ENCODE measurements at regions not wholly inside any gene's neighbourhood (a gene's known extent, or its start where the extent isn't known, plus 50 kb on each side); places are given as distances from the start of the nearest gene placed in this dataset.
"Not testable (repeated sequence)": the region's sequence is repeated elsewhere in the genome, so short reads cannot be mapped to it uniquely, and the experiment has no call there.

- no peak for DNase-seq
These were observed 165.2 kb downstream of the TRIB2 start for GRCh38 chr2:12881952-12882351.

- no peak for DNase-seq
These were observed 165.7 kb downstream of the TRIB2 start for GRCh38 chr2:12882393-12882792.

- no peak for DNase-seq
These were observed 167.2 kb downstream of the TRIB2 start for GRCh38 chr2:12883906-12884305.

DNA sequence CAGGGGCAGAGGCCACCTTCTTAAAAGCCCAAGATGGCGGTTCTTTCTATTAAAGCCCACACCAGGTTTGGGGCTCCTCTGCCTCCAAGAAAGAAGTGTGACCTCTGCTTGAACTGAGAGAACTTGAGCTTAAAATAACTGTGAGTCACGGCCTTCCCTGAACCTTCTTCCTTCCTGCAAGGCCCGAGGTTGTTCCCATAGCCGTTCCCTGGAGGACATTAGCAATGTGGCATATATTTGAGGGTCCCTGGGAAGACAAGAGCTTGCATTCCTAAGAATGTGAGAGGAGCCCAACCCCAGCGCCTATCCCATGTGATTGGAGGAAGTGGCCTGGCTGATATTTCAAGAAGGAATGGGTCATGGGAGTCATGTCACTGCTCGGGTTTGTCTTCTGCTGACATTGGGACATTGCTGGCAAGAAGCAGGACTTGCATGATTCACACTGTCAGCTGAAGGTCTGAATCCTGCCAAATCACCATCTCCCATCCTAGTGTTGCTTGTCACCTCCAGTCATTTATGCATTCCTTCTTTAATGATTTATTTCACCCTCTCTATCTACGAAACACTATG is 168.1 kb downstream of the TRIB2 start:
- no peak for DNase-seq

GRCh38 chr2:12890066-12890465 is 173.3 kb downstream of the TRIB2 start:
- no peak for DNase-seq

DNA sequence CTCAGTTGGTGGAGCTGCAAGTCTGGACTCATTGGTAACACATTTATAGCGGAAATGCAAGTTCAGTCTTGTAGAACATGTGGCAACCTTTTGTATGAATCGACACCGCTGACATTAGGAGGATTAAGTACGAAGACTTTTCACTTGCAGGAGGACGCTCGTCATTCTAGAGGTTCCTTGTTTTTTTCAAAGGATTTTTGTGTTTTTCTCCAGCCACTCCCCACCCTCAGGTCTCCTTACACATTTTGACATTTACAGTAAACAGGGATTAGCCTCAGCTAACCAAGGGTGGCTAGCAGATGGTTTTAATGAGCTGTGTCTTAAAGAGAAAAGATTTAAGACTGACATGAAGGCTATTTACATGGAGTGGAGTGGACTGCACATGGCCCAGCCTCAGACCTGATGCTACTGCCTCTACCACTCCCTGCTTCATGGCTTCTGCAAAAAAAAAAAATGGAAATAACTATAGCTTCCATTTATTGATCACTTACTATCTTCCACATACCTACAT is 173.8 kb downstream of the TRIB2 start:
- no peak for DNase-seq

DNA sequence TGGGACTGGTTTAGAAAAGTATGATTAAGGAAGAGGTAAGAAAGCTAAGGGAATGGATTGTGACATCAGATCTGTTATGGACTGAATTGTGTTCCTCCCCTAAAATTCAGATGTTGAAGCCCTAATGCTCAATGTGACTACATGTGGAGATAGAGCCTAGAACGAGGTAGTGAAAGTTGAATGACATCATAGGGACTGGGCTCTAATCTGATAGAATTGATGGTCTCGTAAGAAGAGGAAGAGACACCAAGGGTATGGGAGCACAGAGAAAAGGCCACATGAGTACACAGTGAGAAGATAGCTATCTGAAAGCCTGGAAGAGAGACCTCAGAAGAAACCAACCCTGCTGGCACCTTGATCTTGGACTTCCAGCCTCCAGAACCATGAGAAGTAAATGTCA is 178.3 kb downstream of the TRIB2 start:
- DNase-seq: no peak

DNA sequence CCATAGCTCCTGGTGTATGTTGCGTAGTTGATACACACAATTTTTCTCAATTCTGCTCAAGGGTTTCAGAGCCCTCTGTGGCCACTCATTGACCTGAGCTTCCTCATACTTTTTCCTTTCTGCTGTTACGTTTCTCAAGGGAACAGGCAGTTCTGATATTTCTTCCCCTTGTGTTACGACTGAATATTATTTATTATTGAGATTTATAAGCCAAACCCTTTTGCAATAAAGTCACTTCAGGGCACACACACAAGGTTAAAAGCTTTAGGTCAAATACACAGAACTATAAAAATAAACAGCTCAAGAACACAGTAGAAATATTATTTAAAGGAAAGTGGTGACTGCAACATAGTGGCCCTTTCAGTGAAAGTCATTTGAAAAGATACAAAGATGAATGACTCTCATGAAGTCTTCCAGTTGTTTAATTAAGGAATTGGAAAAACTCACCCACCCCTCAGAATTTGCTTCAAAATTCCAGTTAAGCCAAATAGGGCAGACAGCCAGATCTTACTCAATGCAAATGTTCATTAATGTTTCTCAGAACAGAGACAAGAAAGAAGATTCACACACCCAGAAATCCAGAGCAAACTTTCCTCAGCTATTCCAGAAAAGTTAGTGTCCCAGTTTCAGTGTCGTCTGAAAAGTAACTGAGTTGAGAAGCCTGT is 179.7 kb downstream of the TRIB2 start:
- DNase-seq: no peak

DNA sequence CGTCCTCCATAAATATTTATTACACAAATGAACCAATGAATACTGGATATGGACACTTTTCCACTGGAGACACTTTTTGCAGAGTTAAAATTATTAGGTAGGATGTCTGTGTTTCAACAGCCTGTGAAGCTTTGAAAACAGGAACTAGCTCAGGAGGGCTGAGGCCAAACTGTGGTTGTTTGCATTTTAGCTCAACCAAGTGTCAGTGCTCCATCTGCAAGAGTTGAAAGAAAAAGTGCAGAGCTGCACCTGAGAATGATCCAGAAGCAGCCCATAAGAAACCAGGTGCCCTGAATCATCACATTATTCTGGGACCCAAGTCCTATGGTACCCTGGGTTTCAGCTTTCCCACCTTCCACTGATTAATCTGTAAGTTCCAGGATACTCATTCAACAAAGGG is 180.4 kb downstream of the TRIB2 start:
- DNase-seq: no peak

- no peak for DNase-seq
These were observed 186.5 kb downstream of the TRIB2 start for GRCh38 chr2:12903272-12903671.

GRCh38 chr2:12910431-12910830 is 193.7 kb downstream of the TRIB2 start:
- DNase-seq: no peak

- DNase-seq: no peak
These were observed 199.1 kb downstream of the TRIB2 start for GRCh38 chr2:12915787-12916186.

- DNase-seq: no peak
These were observed 201.6 kb downstream of the TRIB2 start for GRCh38 chr2:12918138-12918834.

DNA sequence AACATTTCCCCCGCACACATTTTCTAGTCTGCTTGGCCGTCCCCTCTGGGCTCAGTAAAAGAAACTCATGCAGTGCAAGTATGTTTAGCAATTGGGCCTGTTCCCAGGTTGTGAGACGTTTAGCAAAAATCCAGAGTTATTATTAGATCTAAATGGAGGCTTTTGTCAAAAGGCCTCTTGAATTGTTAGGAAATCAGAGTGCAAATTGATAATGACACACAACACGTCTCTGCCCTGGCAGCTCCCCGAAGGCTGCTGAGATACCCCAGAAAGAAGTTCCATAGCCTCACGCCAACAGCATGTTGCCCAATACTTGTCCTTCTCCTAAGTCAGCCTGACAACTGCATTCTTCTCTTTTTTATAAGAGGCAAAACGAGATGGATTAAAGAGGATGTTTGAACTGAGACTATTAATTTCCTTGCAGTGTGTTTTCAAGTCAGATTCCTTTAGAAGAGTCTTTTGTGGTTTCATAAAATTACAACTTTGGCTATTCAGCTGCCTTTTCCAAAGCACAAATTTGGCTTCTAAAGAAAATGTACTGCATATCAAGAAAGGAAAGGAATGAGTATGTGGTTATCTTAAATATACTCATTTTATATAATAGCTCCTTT is 202.2 kb downstream of the TRIB2 start:
- no peak for DNase-seq

- DNase-seq: no peak
These were observed 204.6 kb downstream of the TRIB2 start for GRCh38 chr2:12921321-12921720.

GRCh38 chr2:12923907-12924610 is 207.3 kb downstream of the TRIB2 start:
- DNase-seq: no peak

DNA sequence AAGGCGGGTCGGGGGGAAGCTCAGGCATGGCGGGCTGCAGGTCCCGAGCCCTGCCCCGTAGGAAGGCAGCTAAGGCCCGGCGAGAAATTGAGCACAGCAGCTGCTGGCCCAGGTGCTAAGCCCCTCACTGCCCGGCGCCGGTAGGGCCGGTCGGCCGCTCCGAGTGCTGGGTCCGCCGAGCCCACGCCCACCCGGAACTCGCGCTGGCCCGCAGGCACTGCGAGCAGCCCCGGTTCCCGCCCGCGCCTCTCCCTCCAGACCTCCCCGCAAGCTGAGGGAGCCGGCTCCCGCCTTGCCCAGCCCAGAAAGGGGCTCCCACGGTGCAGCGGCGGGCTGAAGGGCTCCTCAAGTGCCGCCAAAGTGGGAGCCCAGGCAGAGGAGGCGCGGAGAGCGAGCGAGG is 209.9 kb downstream of the TRIB2 start:
- not testable (repeated sequence) for DNase-seq

- no peak for DNase-seq
These were observed 211.6 kb downstream of the TRIB2 start for GRCh38 chr2:12928197-12928774.

- DNase-seq: no peak
These were observed 212.2 kb downstream of the TRIB2 start for GRCh38 chr2:12928775-12929401.

GRCh38 chr2:12929758-12930157 is 213.0 kb downstream of the TRIB2 start:
- no peak for DNase-seq

DNA sequence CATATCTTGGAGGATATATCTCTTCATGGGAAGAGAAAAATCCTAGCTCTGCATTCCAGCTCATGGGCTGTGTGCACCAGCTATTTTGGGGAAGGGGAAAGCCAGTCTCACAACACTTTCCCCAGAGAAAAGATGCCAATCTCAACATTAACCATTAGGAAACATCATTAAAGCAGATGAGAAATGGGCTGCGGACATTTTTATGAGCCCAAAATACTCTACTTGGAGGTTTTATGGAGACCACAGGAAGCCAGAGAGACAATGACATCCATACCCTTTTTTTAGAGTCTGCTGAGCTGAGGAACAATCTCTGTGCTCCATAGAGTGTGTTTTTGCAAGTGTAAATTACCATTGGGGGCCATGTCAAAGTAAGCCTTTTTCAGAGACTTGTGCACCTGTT is 213.7 kb downstream of the TRIB2 start:
- DNase-seq: no peak

- DNase-seq: no peak
These were observed 214.6 kb downstream of the TRIB2 start for GRCh38 chr2:12931186-12931844.
